HCT116 (cell line): ENCODE measurements at regions not wholly inside any gene's neighbourhood (a gene's known extent, or its start where the extent isn't known, plus 50 kb on each side); places are given as distances from the start of the nearest gene placed in this dataset.

Source experiments
- ATAC-seq: fragments of 200-7000 bp; cut with Tn5 transposase; 2 replicates; pipeline ENCODE4 v1.9.1; 2020; ENCODE audit warnings: mild to moderate bottlenecking, moderate library complexity
- BruUV-seq: library from RNA; stranded (reverse); fragments of 400-500 nt; replicated peaks from 2 replicates; lab custom pipeline; 2021; lab: Mats Ljungman, UMichigan
- CTCF ChIA-PET: fragments of 300-600 bp; sonication (Branson Sonifier 250); formaldehyde crosslinking; loops from one replicate; lab custom pipeline; 2021; ENCODE audit warnings: antibody characterized with exemption; lab: Charles Lee
- POLR2A ChIA-PET: fragments of 300-600, 350-600 bp; sonication (Branson Sonifier 250); formaldehyde crosslinking; loops from one replicate; lab custom pipeline; 2021; ENCODE audit warnings: antibody characterized with exemption; lab: Charles Lee
- RAD21 ChIA-PET, 2 experiments: fragments of 300-600 bp; sonication (Branson Sonifier 250); formaldehyde crosslinking; loops; one replicate each; lab custom pipeline; 2023; ENCODE audit warnings: low total read pairs in 2 of 2; ENCODE audit not compliant: uncharacterized antibody in 2 of 2, unreplicated experiment in 2 of 2, low non-redundant PET in 1 of 2; lab: Charles Lee
- DNase-seq: peaks from one replicate; pipeline ENCODE4 v3.0.0-alpha.2; 2010; ENCODE audit warnings: low read depth, low spot score
- H2AFZ ChIP-seq: fragments of 200-600 bp; shearing (Covaris generic), sonication (generic); 2 replicates; pipeline ENCODE4 v1.6.1; 2017; ENCODE audit warnings: low read depth, mixed run types, mixed read lengths, antibody characterized with exemption, low read length; ENCODE audit not compliant: poor library complexity, severe bottlenecking
- H3K27ac ChIP-seq: 2 replicates; pipeline ENCODE4 v1.5.1; 2012; ENCODE audit warnings: low read depth, low read length
- H3K27me3 ChIP-seq: fragments of 200-600 bp; sonication (generic); 2 replicates; pipeline ENCODE4 v1.6.1; 2016; ENCODE audit warnings: mixed run types, low read length, mixed read lengths; ENCODE audit not compliant: insufficient read depth
- H3K36me3 ChIP-seq, 2 experiments: fragments of 200-500 bp in 1 of 2; fragments of 200-600 bp in 1 of 2; sonication (Bioruptor generic) in 1 of 2; sonication (generic) in 1 of 2; 2 replicates each; pipeline versions ENCODE4 v1.5.1 to v1.6.1; 2014 to 2016; ENCODE audit warnings: low read length in 2 of 2, inconsistent platforms in 1 of 2, mixed read lengths in 1 of 2, mixed run types in 1 of 2; ENCODE audit not compliant: insufficient read depth in 2 of 2, control insufficient read depth in 1 of 2
- H3K4me1 ChIP-seq, 2 experiments: fragments of 200-600 bp in 1 of 2; sonication (generic) in 1 of 2; 2 replicates each; pipeline versions ENCODE4 v1.5.1 to v1.6.1; 2012 to 2017; ENCODE audit warnings: low read length in 2 of 2, inconsistent platforms in 1 of 2, mild to moderate bottlenecking in 1 of 2, mixed read lengths in 1 of 2, mixed run types in 1 of 2, moderate library complexity in 1 of 2; ENCODE audit not compliant: insufficient read depth in 2 of 2, control insufficient read depth in 1 of 2
- H3K4me2 ChIP-seq: fragments of 200-600 bp; sonication (generic); 2 replicates; pipeline ENCODE4 v1.6.1; 2017; ENCODE audit warnings: mixed run types, low read length, mixed read lengths
- H3K4me3 ChIP-seq, 2 experiments: fragments of 200-600 bp in 1 of 2; sonication (generic) in 1 of 2; replicated peaks in 1 of 2; 2 replicates each; pipeline ENCODE4 v1.5.1; 2011 to 2016; ENCODE audit warnings: low read length in 2 of 2, control low read depth in 1 of 2, low read depth in 1 of 2, mild to moderate bottlenecking in 1 of 2, mixed read lengths in 1 of 2, mixed run types in 1 of 2
- H3K79me2 ChIP-seq: fragments of 200-600 bp; sonication (generic); 2 replicates; pipeline ENCODE4 v1.6.1; 2017; ENCODE audit warnings: mild to moderate bottlenecking, mixed run types, low read length, moderate library complexity, mixed read lengths; ENCODE audit not compliant: insufficient read depth
- H3K9ac ChIP-seq: fragments of 200-600 bp; sonication (generic); 2 replicates; pipeline ENCODE4 v1.6.1; 2016; ENCODE audit warnings: low read length, mixed read lengths
- H3K9me2 ChIP-seq: fragments of 200-600 bp; sonication (generic), shearing (Covaris generic); 2 replicates; pipeline ENCODE4 v1.6.1; 2017; ENCODE audit warnings: mixed run types, mild to moderate bottlenecking, moderate library complexity; ENCODE audit not compliant: insufficient read depth
- H3K9me3 ChIP-seq, 2 experiments: fragments of 200-500 bp in 1 of 2; fragments of 200-600 bp in 1 of 2; sonication (Bioruptor generic) in 1 of 2; sonication (generic) in 1 of 2; 2 replicates each; pipeline ENCODE4 v1.6.1; 2014 to 2017; ENCODE audit warnings: low read length in 2 of 2, mixed read lengths in 2 of 2, inconsistent platforms in 1 of 2, low read depth in 1 of 2, mild to moderate bottlenecking in 1 of 2, mixed run types in 1 of 2, moderate library complexity in 1 of 2; ENCODE audit not compliant: control insufficient read depth in 1 of 2, insufficient read depth in 1 of 2
- H4K20me1 ChIP-seq: fragments of 200-600 bp; sonication (generic), shearing (Covaris generic); 2 replicates; pipeline ENCODE4 v1.6.1; 2017; ENCODE audit warnings: mixed run types, mild to moderate bottlenecking, moderate library complexity; ENCODE audit not compliant: insufficient read depth
- ATF3 ChIP-seq: IDR thresholded peaks from 2 replicates; pipeline ENCODE4 v1.6.1; 2012
- CEBPB ChIP-seq: IDR thresholded peaks from 2 replicates; pipeline ENCODE4 v1.6.1; 2012; ENCODE audit warnings: low read depth
- EGR1 ChIP-seq: IDR thresholded peaks from 2 replicates; pipeline ENCODE4 v1.6.1; 2012; ENCODE audit warnings: low read depth
- ELF1 ChIP-seq: IDR thresholded peaks from 2 replicates; pipeline ENCODE4 v1.6.1; 2012; ENCODE audit warnings: low read depth, borderline replicate concordance
- EZH2phosphoT487 ChIP-seq: fragments of 200-600 bp; IDR thresholded peaks from 2 replicates; pipeline ENCODE4 v1.6.1; 2018; ENCODE audit warnings: antibody characterized with exemption, borderline replicate concordance
- FOSL1 ChIP-seq: IDR thresholded peaks from 2 replicates; pipeline ENCODE4 v1.6.1; 2012; ENCODE audit warnings: low read depth
- MAX ChIP-seq: IDR thresholded peaks from 2 replicates; pipeline ENCODE4 v1.6.1; 2012
- POLR2A ChIP-seq: IDR thresholded peaks from 2 replicates; pipeline ENCODE4 v1.7.0; 2011; ENCODE audit warnings: borderline replicate concordance; ENCODE audit not compliant: insufficient read depth, insufficient read length; ENCODE audit errors: extremely low read depth
- REST ChIP-seq: IDR thresholded peaks from 2 replicates; pipeline ENCODE4 v1.6.1; 2012; ENCODE audit warnings: low read depth
- YY1 ChIP-seq: IDR thresholded peaks from 2 replicates; pipeline ENCODE4 v1.6.1; 2011; ENCODE audit warnings: low read length, low read depth, moderate library complexity, mild to moderate bottlenecking; ENCODE audit not compliant: insufficient replicate concordance; ENCODE audit errors: extremely low read depth
- ZBTB33 ChIP-seq: IDR thresholded peaks from 2 replicates; pipeline ENCODE4 v1.6.1; 2011; ENCODE audit warnings: mild to moderate bottlenecking, low read length, moderate library complexity; ENCODE audit not compliant: insufficient replicate concordance; ENCODE audit errors: extremely low read depth
- intact Hi-C: fragments of 100-400 bp; cut with micrococcal nuclease; formaldehyde crosslinking; loops from 2 replicates; pipeline ENCODE4 v1.10.0; 2022
- TF ChIP-seq, protein P1 (sequence below), 3 experiments: fragments of 200-600 bp in 1 of 3; sonication (generic) in 1 of 3; IDR thresholded peaks in 2 of 3; conservative IDR thresholded peaks in 1 of 3; 2 replicates each; pipeline ENCODE4 v1.5.1; 2012 to 2017; ENCODE audit warnings: low read depth in 2 of 3, low read length in 2 of 3, antibody characterized with exemption in 1 of 3, borderline replicate concordance in 1 of 3, control low read depth in 1 of 3, mild to moderate bottlenecking in 1 of 3, mixed read lengths in 1 of 3, mixed run types in 1 of 3, moderate library complexity in 1 of 3; ENCODE audit not compliant: insufficient read depth in 1 of 3

- H3K27ac ChIP-seq = no peak overlapping the region
- H3K4me3 ChIP-seq = no peak overlapping the region
- no peak overlapping the region for H3K4me2 ChIP-seq
- H3K36me3 ChIP-seq = no peaks in the 10 kb centered on the region
- no peaks in the 10 kb centered on the region; a peak in 1 of 4 replicates for H3K9me3 ChIP-seq
- POLR2A ChIA-PET = no interaction called here
- no peaks in the 10 kb centered on the region for H3K79me2 ChIP-seq
- H3K4me1 ChIP-seq = no peaks in the 10 kb centered on the region
- BruUV-seq = no TSS peak
- no peak for ATAC-seq
- RAD21 ChIA-PET = no interaction called here
- H4K20me1 ChIP-seq = no peaks in the 10 kb centered on the region
- H2AFZ ChIP-seq = no peak overlapping the region
- TF ChIP-seq FOSL1 (no peak), MAX (no peak)
- TF ChIP-seq, all 23 proteins: peak for 0
- DNase-seq = no peak
- H3K9ac ChIP-seq = no peak overlapping the region
- no peaks in the 10 kb centered on the region for H3K27me3 ChIP-seq
- CTCF ChIA-PET = no interaction called here
- intact Hi-C loops = no loop called here
- no peaks in the 10 kb centered on the region for H3K9me2 ChIP-seq
These were observed 993.2 kb downstream of the BCL11B start for GRCh38 chr14:98278800-98279199.

GRCh38 chr14:98280436-98280835 is 991.6 kb downstream of the BCL11B start:
- no peaks in the 10 kb centered on the region for H3K79me2 ChIP-seq
- H3K4me1 ChIP-seq = no peaks in the 10 kb centered on the region
- CTCF ChIA-PET = no interaction called here
- H3K9ac ChIP-seq = no peak overlapping the region
- no peaks in the 10 kb centered on the region for H3K27me3 ChIP-seq
- no peak overlapping the region for H3K4me3 ChIP-seq
- no peaks in the 10 kb centered on the region for H4K20me1 ChIP-seq
- no TSS peak for BruUV-seq
- intact Hi-C loops = no loop called here
- H3K9me2 ChIP-seq = no peaks in the 10 kb centered on the region
- TF ChIP-seq, protein P1, sequence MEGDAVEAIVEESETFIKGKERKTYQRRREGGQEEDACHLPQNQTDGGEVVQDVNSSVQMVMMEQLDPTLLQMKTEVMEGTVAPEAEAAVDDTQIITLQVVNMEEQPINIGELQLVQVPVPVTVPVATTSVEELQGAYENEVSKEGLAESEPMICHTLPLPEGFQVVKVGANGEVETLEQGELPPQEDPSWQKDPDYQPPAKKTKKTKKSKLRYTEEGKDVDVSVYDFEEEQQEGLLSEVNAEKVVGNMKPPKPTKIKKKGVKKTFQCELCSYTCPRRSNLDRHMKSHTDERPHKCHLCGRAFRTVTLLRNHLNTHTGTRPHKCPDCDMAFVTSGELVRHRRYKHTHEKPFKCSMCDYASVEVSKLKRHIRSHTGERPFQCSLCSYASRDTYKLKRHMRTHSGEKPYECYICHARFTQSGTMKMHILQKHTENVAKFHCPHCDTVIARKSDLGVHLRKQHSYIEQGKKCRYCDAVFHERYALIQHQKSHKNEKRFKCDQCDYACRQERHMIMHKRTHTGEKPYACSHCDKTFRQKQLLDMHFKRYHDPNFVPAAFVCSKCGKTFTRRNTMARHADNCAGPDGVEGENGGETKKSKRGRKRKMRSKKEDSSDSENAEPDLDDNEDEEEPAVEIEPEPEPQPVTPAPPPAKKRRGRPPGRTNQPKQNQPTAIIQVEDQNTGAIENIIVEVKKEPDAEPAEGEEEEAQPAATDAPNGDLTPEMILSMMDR (IDR thresholded peaks at IDR 0.05 in 2 of 3, conservative IDR thresholded peaks at IDR 0.05 in 1 of 3; ENCODE audit: borderline replicate concordance in 1 of 3, insufficient read depth in 1 of 3, low read depth in 2 of 3, low read length in 2 of 3) = no peak
- TF ChIP-seq CEBPB = no peak
- no peak for TF ChIP-seq REST
- no peak for TF ChIP-seq EGR1
- TF ChIP-seq ATF3 = no peak
- TF ChIP-seq ELF1 = no peak
- TF ChIP-seq EZH2phosphoT487 = no peak
- no peak for TF ChIP-seq ZBTB33
- no peak for TF ChIP-seq YY1
- no peak for TF ChIP-seq POLR2A
- RAD21 ChIA-PET = no interaction called here
- no peaks in the 10 kb centered on the region; a peak in 1 of 4 replicates for H3K9me3 ChIP-seq
- POLR2A ChIA-PET = no interaction called here
- no peak for ATAC-seq
- H3K27ac ChIP-seq = no peak overlapping the region
- H3K4me2 ChIP-seq = no peak overlapping the region
- no peak overlapping the region for H2AFZ ChIP-seq
- no peak for DNase-seq
- H3K36me3 ChIP-seq = no peaks in the 10 kb centered on the region
